Activated CD4-positive, CD25-positive, alpha-beta regulatory T cell treated with anti-CD3 and anti-CD28 coated beads, Interleukin-2, amount 50 U/mL, for 16 hours (primary cell): ENCODE measurements at regions not wholly inside any gene's neighbourhood (a gene's known extent, or its start where the extent isn't known, plus 50 kb on each side); places are given as distances from the start of the nearest gene placed in this dataset.

Experiments used
- DNase-seq: peaks from one replicate; pipeline ENCODE4 v3.0.0-alpha.2; 2020; ENCODE audit warnings: low read depth, low spot score

DNA sequence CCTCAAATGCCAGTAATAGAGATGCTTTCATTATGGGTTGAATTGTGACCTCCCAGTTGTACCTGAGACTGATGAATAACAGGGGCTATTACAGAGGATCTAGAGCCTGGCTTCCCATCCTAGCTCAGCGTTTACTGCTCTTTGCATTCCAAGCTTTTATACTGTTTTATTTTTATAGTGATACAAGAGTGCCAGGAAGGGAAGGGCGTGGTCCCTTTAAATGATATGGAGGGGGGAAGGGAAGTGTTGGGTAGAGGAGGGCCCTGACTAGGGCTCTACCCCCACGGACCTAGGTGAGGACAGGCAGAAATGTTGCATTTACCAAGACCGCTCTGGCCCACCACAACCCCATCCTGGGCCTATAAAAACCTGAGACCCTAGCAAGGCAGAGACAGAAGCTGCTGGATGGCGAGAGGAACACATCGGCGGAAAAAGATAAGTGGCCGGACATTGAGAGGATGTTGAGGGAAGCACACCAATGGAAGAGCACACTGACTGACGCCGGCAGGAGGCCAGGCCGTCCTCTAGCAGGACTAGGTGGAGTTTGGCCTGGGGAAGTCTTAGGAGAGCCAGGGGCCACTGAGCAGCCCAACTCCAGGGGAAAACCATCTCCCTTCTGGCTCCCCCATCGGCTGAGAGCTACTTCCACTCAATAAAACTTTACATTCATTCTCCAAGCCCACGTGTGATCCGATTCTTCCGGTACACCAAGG lies 1025.9 kb downstream of the TTLL7 start:
- DNase-seq: no peak

DNA sequence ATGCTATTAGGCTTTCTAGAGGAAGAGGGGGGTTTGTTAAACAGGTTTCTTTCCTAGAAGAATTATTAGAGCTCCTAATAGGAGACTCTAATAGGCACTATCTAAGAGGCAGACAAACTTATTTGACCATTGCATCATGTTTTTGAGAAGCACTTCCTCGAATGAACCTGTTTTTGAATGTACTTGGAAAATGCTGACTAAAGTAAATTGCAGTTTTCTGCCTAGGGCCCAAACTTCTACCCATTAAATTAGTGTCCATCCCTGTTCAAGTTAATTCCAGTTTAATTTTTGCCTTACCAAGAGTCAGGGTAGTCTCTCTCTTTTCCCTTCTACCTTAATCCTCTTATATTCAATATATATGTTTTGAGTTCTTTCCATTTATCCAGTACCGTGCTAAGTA lies 1029.6 kb downstream of the TTLL7 start:
- no peak for DNase-seq

DNA sequence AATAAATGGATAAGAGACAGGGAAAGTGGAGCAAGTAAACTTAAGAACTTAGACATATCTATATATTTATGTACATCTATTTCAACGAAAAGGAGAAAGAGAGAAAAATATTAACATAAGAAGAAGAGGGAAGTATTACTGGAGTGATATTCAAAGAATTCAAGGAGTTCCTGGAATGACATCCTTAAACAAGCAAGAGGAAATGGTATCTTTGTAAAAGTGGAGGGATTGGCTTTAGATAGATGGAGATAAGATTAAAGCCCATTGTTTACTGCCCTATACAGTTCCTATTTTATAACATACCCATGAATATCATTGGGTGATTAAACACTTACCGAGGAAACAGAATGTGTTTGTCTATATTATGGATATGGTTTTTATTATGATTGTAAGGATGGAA lies 1036.3 kb downstream of the TTLL7 start:
- no peak for DNase-seq

DNA sequence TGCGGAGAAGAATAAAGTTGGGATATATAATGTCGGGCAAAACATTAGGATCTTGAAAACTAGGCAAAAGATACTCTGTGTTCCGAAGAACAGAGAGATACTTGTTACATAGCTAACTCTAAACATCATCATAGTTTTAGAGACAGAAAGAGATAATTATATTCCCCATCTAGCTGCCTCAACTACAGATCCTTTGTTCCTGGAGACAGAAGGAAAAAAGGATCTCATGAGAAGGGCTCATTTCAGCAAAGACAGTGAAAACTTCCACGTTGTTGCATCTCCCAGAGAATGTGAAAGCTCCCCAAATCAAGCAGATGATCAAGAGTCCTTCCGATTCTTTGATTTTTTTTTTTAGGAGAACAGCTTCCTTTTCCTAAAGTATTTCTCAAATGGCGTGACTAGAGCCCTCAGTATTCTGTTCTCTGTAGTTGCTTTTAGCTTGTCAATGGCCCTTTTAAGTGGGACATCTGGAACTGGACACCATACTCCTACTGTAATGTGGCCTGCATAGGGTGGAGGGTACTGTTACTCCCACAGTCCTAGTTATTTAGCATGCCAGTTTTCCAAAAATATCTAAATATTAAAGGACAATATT lies 1048.2 kb downstream of the TTLL7 start:
- no peak for DNase-seq

DNA sequence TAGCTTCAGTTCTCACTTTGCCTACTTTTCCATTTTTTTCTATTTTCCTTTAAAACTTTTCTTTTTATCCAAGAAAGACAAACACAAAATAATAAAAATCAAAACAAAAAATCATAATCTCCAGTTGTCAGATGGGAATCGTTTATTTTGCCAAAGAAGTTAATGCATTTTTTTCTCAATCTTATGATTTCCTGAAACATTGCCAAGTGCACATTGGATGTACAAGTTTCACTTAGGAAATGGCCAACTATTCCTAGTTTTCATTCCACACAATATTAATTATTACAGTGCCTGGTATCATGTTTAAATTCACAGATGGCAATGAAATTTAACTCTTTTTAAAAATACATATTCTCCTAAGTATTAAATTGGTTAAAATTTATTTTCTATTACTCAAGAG lies 1050.5 kb downstream of the TTLL7 start:
- no peak for DNase-seq

DNA sequence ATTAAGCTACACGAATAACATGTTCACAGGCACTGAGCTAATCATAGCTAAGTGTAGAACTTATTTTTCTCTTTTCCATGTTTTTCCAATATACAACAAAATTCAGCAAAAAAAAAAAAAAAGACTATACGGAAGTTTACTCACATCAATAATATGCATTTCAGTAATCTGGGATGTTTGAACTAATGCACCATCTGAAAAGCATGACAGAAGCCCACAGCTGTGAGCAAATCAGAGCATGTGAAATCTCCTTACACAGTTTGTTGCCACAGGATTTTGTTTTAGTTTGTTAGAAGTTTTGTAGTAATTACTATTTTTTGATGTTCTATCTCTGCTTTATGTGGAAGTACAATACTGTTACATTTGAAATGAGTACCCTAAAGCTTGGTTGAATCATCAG lies 1051.7 kb downstream of the TTLL7 start:
- DNase-seq: no peak

DNA sequence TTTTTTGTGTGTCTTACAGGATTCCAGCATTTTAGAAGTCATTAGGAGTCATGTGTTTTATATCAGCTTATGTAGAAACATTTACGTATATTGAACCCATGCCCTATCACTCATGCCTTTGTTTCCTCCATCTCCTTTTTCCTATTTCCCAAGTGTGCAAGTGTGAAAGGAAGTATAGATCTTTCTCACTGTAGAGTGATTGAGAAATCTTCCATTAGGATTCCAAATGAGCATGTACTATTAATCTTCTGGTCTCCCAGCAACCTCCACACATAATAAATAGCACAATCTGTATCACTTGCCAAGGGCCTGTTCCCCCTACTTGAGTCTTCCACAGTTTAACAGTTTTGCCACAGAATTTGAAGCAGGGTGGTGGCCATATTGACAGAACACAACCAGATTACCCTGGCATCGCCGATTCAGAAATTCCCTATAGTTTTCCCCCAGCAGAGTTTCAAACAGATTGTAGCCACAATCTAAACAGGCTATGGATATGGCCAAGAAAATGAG lies 1052.8 kb downstream of the TTLL7 start:
- DNase-seq: no peak

DNA sequence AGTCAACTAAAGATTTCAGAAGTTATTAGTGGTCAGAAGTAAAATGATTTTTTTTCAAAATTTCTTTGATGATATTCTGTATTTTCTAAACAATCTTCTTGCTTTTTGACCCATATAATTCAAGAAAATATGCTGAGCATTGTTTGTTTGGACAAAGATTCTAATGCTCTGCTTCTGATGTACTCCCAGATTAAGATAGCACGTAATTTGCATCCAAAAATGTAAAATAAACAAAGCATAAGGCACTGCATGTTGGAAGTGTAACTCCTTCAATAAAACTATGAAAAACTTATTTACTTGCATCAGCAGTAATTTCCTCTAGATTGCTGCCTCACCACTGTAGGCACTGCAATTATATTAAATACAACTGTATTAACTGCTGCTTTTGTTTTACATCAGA lies 1054.1 kb downstream of the TTLL7 start:
- DNase-seq: no peak

DNA sequence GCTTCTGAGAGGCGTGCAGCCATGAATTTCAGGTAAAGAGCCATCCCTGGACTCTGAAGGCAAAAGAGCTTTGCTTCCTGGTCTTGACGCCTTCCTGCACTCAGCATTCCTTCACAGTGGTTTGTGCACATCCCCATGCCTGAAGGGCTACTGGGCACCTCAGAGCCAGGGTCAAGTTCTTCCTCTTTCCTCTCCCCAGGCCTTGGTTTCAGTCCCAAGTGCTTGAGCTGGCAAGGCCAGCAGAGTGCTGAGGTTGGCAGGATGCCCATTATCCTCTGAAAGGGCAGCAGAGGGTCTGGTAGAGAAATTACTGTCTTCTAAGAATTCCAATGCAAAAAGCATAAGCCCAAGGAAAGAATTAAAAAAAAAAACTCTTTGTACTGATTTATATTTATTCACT lies 1064.9 kb downstream of the TTLL7 start:
- DNase-seq: no peak

DNA sequence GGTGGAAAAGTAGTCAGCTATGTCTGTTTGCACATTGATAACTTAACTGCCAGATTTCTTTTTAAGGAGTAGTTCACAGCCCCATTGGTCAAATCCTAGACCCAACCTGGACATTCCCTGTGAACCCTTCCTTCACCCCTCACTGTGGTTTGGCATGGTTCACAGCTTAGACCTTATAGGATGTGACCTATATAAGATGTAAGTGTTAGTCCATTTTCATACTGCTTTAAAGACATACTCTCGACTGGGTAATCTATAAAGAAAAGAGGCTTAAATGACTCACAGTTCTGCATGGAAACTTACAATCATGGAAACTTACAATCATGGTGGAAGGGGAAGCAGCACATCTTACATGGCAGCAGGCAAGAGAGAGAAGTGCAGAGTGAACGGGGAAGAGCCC lies 1066.2 kb downstream of the TTLL7 start:
- no peak for DNase-seq

DNA sequence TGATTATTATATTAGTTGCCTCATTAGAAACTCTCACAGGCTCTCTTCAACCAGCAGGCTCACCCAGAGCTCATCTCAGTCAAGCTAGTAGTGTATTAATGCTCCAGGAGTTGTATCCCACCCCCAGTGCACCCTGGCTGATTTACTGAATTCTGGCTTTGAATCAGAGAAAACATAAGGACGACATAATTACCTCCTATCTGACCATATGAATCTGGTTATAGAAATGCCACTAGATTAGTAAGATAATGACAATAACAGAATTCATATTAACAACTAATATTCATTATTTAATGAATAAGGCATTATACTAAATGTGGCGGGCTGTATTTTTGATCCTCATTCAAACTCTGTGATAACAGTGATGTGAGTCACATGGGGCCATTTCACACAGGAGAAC lies 1066.7 kb downstream of the TTLL7 start:
- no peak for DNase-seq

DNA sequence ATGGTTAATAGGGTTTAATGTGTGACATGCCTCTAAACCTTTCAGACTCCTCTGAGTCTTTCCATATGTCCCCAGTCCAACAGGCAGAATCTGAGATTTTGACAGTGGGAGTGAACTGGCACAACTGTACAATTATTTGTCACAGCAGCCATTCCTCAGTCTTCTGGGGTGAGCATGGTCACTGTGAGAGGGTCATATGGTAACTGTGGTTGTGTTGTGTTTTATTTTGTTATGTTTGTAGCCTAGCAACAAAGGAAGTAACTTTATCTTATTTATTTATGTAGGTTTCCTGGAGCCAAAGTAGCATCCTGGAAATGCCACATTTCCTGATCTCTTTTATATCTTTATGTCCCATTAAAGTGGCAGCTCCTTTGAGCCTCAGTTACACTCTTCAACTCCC lies 1067.9 kb downstream of the TTLL7 start:
- no peak for DNase-seq

DNA sequence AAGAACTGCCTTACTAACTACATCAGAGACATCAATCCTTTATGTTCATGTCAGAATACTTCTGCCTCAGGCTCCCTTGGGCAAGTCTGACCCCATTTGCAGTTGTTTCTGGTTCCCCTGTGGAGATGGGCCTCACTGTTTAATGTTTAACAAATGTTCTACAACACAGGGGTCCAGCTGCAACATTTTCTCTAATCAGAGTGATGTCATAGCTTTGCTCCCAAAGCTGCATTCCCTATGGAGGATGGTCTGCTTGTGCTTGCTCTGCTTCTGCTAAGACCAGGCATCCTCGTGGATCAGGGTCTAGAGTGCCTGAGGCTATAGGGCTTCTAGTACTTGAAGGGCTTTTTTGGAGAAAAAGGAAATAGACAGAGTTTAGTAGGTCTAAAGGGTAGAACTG lies 1071.2 kb downstream of the TTLL7 start:
- DNase-seq: no peak

DNA sequence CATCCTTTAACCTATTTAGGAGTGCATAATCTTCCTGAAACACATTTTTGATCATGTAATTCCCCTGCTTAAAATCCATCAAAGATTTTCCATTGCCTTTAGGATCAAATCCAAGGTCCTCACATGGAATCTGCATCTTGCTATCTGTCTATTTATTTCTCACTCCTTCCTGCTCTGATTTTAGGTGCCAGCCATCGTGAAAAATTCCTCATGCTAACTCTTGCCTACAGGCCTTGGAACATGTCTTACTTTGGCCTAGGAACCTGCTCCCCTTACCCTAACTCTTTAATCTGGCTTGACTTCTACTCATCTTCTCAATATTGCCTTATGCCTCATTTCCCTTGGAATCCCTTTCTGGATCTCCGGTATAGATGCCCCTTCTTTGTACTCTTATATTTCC lies 1074.3 kb downstream of the TTLL7 start:
- DNase-seq: no peak

DNA sequence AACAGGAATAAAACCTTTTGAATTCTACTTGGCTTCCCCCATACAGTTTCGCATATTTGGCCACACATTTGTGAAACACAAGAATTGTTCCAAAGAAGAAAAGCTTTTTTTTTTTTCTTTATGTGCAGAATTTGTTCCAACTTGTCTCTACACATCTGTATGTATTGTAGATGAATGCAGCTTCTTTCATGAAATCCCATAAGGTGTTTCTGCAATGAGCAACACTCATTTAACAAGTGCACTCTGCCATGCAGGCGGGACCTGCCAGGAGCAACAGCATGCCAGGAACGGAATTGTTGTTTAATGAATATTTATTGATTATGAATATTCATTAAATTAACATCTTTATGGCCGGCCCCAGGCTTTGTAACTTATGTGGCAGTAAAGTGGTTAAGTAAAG lies 1075.0 kb downstream of the TTLL7 start:
- DNase-seq: no peak

DNA sequence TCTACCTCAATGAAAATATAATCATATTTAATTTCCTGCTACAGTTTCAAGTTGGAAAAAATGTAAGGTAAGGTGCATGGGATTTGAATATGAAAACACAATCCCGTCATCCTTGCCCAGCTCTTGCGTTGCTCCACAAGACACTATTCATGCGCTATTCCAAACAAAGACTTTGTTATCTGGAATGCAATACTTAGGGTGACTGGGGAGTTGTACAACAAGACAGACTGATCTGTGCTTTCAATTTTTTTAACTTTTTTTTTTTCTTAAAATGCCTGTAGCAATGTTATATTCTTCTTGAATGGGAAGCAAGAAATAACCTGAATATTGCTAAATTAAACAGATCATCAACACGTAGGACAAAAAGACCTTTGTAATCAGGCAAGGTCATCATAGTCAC lies 1077.2 kb downstream of the TTLL7 start:
- no peak for DNase-seq

DNA sequence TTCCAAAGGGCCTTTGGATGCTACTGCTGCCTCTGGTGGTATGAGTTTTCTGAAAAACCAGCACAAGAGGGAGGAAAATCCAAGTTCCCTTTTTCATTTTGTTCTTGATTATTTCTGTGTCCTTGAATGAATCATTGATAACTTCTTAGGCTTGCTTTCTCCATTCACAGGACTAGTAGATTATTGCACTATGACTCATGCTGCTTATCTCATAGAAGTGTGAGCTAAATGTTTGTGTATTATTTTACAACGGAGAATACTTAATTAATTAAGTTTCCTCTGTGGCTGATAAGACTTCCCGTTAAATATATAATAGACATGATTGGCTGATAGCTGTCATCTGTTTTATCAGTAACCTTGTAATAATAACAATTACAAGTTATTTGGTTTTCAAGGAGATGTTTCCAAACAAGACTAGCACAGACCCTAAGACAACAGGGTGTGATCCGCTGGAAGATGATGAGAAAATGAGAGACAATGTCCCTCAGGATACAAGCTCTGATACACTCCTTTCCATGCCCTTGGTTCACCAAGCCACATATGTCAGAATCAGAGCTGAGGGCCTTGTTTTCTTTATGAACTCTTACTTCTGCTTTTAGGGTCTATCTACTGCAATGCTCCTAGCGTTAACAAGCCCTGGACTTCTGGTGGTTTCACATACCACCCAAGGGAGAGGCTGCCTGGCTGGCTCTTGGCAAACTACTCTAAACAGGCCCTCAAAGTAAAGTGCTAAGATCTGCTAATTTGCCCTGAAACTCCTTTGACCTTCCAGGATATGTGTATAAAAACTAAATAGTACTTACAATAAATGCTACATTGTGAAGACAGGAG lies 1078.3 kb downstream of the TTLL7 start:
- DNase-seq: no peak

DNA sequence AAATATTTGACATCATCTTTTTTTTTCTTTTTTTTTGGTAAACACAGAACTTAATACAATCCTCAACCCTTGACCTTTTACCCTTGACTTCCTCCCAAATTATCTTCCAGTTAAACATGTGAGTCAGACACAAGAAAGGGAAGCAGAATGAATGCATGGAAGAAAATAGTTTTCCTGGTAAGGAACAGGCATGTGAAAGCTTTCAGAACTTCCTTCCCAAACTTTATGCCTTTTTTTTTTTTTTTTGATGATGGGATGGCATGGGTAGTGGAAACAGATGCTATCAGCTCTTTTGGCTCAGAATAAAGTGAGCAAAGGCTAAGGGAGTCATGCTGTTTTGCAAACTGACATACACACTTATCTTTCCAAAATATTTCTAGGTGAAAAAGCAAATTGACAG lies 1079.1 kb downstream of the TTLL7 start:
- DNase-seq: no peak

DNA sequence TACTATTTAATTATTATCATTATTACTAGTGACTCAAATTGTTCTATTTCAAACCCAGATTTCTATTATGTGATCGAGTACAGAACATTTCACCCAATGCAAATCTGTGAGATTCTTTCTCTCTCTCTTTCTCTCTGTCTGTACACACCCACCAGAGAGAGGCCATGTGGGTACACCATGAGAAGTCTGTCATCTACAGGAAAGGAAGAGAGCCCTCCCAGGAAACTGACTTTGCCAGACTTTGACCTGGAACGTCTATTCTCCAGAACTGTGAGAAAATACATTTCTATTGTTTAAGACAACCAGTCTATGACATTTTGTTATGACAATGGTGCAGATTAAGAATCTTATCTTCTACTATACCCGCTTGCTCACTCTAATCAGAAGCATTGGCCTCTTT lies 1091.6 kb downstream of the TTLL7 start:
- DNase-seq: no peak

DNA sequence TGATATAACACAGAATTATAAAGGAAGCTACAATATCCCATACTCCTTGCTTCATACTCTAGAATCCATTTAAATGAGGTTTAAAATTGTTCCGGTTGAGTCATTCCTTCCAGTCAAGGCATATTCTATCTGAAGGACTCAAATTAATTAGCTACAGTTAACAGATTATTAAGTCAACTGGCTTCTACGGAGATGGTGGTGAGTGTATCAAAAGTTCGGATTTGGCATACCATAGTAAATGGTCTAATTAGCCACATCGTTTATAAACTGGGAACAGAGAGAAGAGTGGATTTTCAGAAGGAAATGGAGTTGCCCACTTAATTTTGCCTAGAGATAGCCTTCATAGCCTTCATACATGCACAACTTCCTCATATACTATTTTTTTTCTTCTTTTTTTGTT lies 1095.3 kb downstream of the TTLL7 start:
- no peak for DNase-seq

DNA sequence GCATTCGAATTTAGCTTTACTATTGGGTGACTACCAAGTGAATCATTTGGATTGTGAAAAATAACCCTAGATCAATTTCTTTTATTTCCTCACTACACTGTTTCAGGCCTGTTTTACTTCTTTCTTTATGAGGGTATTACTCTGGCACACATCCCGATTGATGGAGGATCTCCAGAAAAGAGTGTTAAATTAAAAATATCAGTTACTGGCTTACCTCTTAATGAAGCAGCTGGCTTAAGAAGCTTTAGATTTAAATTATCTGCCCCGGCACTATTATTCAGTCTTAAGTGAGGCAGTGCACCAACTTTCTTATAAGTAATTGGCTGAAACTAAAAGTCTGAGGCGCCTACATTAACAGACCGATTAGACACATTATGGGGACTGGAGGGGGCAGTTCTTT lies 1097.4 kb downstream of the TTLL7 start:
- DNase-seq: no peak

DNA sequence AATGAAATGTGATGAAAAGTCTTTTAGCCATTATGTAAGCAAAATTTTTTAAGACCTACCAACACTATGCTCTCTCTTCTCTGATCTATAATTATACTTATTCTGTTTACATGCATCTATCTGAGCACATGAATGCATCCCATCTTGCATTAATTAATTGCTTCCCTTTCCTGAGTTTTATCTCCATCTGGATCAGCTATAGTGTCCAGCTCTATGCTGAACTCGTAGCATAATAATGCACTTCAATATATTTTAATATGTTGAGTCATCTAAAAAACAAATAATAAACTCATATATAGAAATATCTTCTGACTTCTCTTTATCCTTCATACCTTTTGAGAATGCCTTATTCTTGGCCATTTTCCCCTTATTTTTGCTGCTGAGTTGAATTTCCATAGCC lies 1097.8 kb downstream of the TTLL7 start:
- no peak for DNase-seq

DNA sequence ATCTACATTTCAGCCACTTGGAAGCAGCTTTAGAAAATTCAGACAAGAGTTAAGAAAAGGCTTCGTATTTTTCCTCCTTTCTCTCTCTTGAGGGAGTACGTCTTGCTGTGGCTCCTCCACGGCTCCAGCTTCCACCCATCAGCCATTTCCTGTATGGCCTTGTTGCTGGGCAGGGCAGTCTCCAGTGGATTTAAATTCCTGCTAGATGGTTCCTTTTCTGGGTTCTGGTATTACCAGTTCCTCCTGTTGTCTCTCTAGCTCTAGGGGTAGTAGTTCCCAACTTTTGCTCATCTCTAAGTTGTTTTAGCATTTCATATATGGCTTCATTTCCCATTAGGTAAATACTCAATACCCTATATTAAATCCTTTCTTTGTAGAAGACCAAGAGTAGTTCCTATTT lies 1098.3 kb downstream of the ADGRL2 start:
- no peak for DNase-seq
